Spinal cord (tissue), 9 donors: ENCODE measurements at regions not wholly inside any gene's neighbourhood (a gene's known extent, or its start where the extent isn't known, plus 50 kb on each side); places are given as distances from the start of the nearest gene placed in this dataset.

Experiments used
- DNase-seq, 6 donors: peaks; one replicate each; pipeline versions ENCODE4 v3.0.0 to v3.0.0-alpha.2; 2013 to 2015; ENCODE audit warnings: low spot score in 6 of 6, low read depth in 4 of 6
- H3K27ac ChIP-seq: one replicate; pipeline ENCODE4 v1.5.1; 2013; ENCODE audit warnings: low read depth, low read length, control low read depth
- H3K27me3 ChIP-seq: one replicate; pipeline ENCODE4 v1.6.1; 2013; ENCODE audit warnings: low read length; ENCODE audit not compliant: control insufficient read depth, insufficient read depth
- H3K36me3 ChIP-seq: one replicate; pipeline ENCODE4 v1.6.1; 2013; ENCODE audit warnings: low read length; ENCODE audit not compliant: control insufficient read depth, insufficient read depth
- H3K4me1 ChIP-seq: one replicate; pipeline ENCODE4 v1.6.1; 2013; ENCODE audit warnings: low read length; ENCODE audit not compliant: control insufficient read depth, insufficient read depth
- H3K4me3 ChIP-seq: one replicate; pipeline ENCODE4 v1.5.1; 2013; ENCODE audit warnings: low read depth, low read length, control low read depth
- H3K9me3 ChIP-seq: one replicate; pipeline ENCODE4 v1.6.1; 2013; ENCODE audit warnings: low read length; ENCODE audit not compliant: control insufficient read depth, insufficient read depth
- WGBS: methylation state at CpG from one replicate; pipeline ENCODE4 v1.1.5; 2013; ENCODE audit warnings: missing lambda C conversion rate; ENCODE audit not compliant: insufficient coverage; 5-methylcytosine and 5-hydroxymethylcytosine counted together
- donor health status: healthy.

GRCh38 chr1:29991025-29991424 is 732.4 kb downstream of the MATN1 start:
- Histone ChIP-seq H3K36me3 (no peaks in the 10 kb centered on the region), H3K4me3 (no peak overlapping the region), H3K27me3 (no peaks in the 10 kb centered on the region), H3K4me1 (peaks cover 10% of the 10 kb centered on the region), H3K27ac (no peak overlapping the region), H3K9me3 (peaks cover 5% of the 10 kb centered on the region)
- WGBS: 67% methylated on average over 12 of the region's 15 CpGs
- DNase-seq: no peak

- no peak for DNase-seq
- Histone ChIP-seq H3K36me3 (no peaks in the 10 kb centered on the region), H3K4me1 (peaks cover 10% of the 10 kb centered on the region), H3K4me3 (no peak overlapping the region), H3K27me3 (no peaks in the 10 kb centered on the region), H3K27ac (no peak overlapping the region), H3K9me3 (peaks cover 5% of the 10 kb centered on the region)
- WGBS: 85% methylated on average over 5 of the region's 8 CpGs
These were observed 733.1 kb downstream of the MATN1 start for GRCh38 chr1:29990304-29990703.

- Histone ChIP-seq H3K9me3 (no peaks in the 10 kb centered on the region), H3K27me3 (no peaks in the 10 kb centered on the region), H3K4me3 (no peak overlapping the region), H3K36me3 (no peaks in the 10 kb centered on the region), H3K4me1 (peaks cover 16% of the 10 kb centered on the region), H3K27ac (no peak overlapping the region)
- whole genome bisulfite sequencing: 56% methylated on average over 1 of the region's 2 CpGs
- DNase-seq: no peak
These were observed 736.4 kb downstream of the MATN1 start for GRCh38 chr1:29986986-29987385.

- H3K4me3 ChIP-seq: no peak overlapping the region
- H3K27me3 ChIP-seq: no peaks in the 10 kb centered on the region
- DNase-seq: no peak
- H3K36me3 ChIP-seq: no peaks in the 10 kb centered on the region
- no peaks in the 10 kb centered on the region for H3K9me3 ChIP-seq
- peaks cover 6% of the 10 kb centered on the region for H3K4me1 ChIP-seq
- no peak overlapping the region for H3K27ac ChIP-seq
- whole genome bisulfite sequencing: 68% methylated on average over 4 of the region's 5 CpGs
These were observed 737.8 kb downstream of the MATN1 start for GRCh38 chr1:29985606-29985945.

GRCh38 chr1:29984862-29985605 is 738.4 kb downstream of the MATN1 start:
- WGBS: 76% methylated on average over 6 of the region's 7 CpGs
- Histone ChIP-seq H3K9me3 (no peaks in the 10 kb centered on the region), H3K4me1 (peaks cover 6% of the 10 kb centered on the region), H3K27ac (no peak overlapping the region), H3K27me3 (no peaks in the 10 kb centered on the region), H3K4me3 (no peak overlapping the region), H3K36me3 (no peaks in the 10 kb centered on the region)
- no peak for DNase-seq

- H3K27ac ChIP-seq: no peak overlapping the region
- WGBS: 66% methylated on average over 6 of the region's 11 CpGs
- H3K4me3 ChIP-seq: no peak overlapping the region
- no peaks in the 10 kb centered on the region for H3K27me3 ChIP-seq
- H3K36me3 ChIP-seq: no peaks in the 10 kb centered on the region
- peak in 1 of 6 donors; percentile 74 for DNase-seq
- no peaks in the 10 kb centered on the region for H3K9me3 ChIP-seq
- H3K4me1 ChIP-seq: peaks cover 6% of the 10 kb centered on the region
These were observed 739.1 kb downstream of the MATN1 start for GRCh38 chr1:29984166-29984861.

GRCh38 chr1:29983321-29983720 is 740.1 kb downstream of the MATN1 start:
- Histone ChIP-seq H3K4me3 (no peak overlapping the region), H3K27me3 (no peaks in the 10 kb centered on the region), H3K27ac (no peak overlapping the region), H3K36me3 (no peaks in the 10 kb centered on the region), H3K4me1 (peaks cover 6% of the 10 kb centered on the region), H3K9me3 (no peaks in the 10 kb centered on the region)
- WGBS: 100% methylated on average over 6 of the region's 7 CpGs
- DNase-seq: no peak

- Histone ChIP-seq H3K36me3 (no peaks in the 10 kb centered on the region), H3K4me3 (no peak overlapping the region), H3K9me3 (no peaks in the 10 kb centered on the region), H3K27me3 (no peaks in the 10 kb centered on the region), H3K27ac (no peak overlapping the region), H3K4me1 (peaks cover 6% of the 10 kb centered on the region)
- DNase-seq: no peak
- WGBS: 86% methylated on average over 4 of the region's 5 CpGs
These were observed 741.7 kb downstream of the MATN1 start for GRCh38 chr1:29981586-29982239.

- WGBS: no CpG with 5 or more reads among the region's 4 CpGs
- Histone ChIP-seq H3K36me3 (no peaks in the 10 kb centered on the region), H3K27ac (no peak overlapping the region)
These were observed 741.2 kb downstream of the PTPRU start for GRCh38 chr1:29977550-29977949.

More at GRCh38 chr1:29977550-29977949, 741.2 kb downstream of the PTPRU start:
- Histone ChIP-seq H3K4me3 (no peak overlapping the region), H3K4me1 (no peaks in the 10 kb centered on the region), H3K9me3 (no peaks in the 10 kb centered on the region), H3K27me3 (no peaks in the 10 kb centered on the region)
- DNase-seq: no peak
